Rectal smooth muscle tissue (tissue), 1 donor: ENCODE measurements at regions not wholly inside any gene's neighbourhood (a gene's known extent, or its start where the extent isn't known, plus 50 kb on each side); places are given as distances from the start of the nearest gene placed in this dataset.

Experiments used
- H3K27ac ChIP-seq: one replicate; pipeline ENCODE4 v1.7.0; 2013; ENCODE audit warnings: low read depth, low read length, inconsistent platforms
- H3K27me3 ChIP-seq: one replicate; pipeline ENCODE4 v1.7.0; 2013; ENCODE audit warnings: low read length; ENCODE audit not compliant: control insufficient read depth, insufficient read depth
- H3K36me3 ChIP-seq: one replicate; pipeline ENCODE4 v1.7.0; 2013; ENCODE audit warnings: low read length; ENCODE audit not compliant: control insufficient read depth, insufficient read depth
- H3K4me1 ChIP-seq: one replicate; pipeline ENCODE4 v1.7.0; 2013; ENCODE audit warnings: low read length; ENCODE audit not compliant: control insufficient read depth, insufficient read depth
- H3K4me3 ChIP-seq: one replicate; pipeline ENCODE4 v1.7.0; 2013; ENCODE audit warnings: low read length
- H3K9ac ChIP-seq: one replicate; pipeline ENCODE4 v1.7.0; 2013; ENCODE audit warnings: low read length

- H3K4me1 ChIP-seq, result no peaks in the 10 kb centered on the region
- H3K9ac ChIP-seq, result no peak overlapping the region
- no peaks in the 10 kb centered on the region for H3K27me3 ChIP-seq
- H3K36me3 ChIP-seq, result no peaks in the 10 kb centered on the region
- no peak overlapping the region for H3K27ac ChIP-seq
- no peak overlapping the region for H3K4me3 ChIP-seq
Observed at GRCh38 chr13:106281426-106281825, 254.0 kb downstream of the EFNB2 start.

- no peaks in the 10 kb centered on the region for H3K36me3 ChIP-seq
- no peak overlapping the region for H3K4me3 ChIP-seq
- no peak overlapping the region for H3K27ac ChIP-seq
- peaks cover 2% of the 10 kb centered on the region for H3K4me1 ChIP-seq
- H3K9ac ChIP-seq, result no peak overlapping the region
- no peaks in the 10 kb centered on the region for H3K27me3 ChIP-seq
Observed at GRCh38 chr13:106277484-106278154, 257.8 kb downstream of the EFNB2 start.

GRCh38 chr13:106276876-106277275 lies 258.6 kb downstream of the EFNB2 start:
- no peak overlapping the region for H3K4me3 ChIP-seq

GRCh38 chr13:106275446-106276032 lies 259.9 kb downstream of the EFNB2 start:
- H3K9ac ChIP-seq, result no peak overlapping the region
- no peak overlapping the region for H3K27ac ChIP-seq
- no peaks in the 10 kb centered on the region for H3K27me3 ChIP-seq
- H3K36me3 ChIP-seq, result no peaks in the 10 kb centered on the region
- H3K4me1 ChIP-seq, result peaks cover 2% of the 10 kb centered on the region
- H3K4me3 ChIP-seq, result no peak overlapping the region

More at GRCh38 chr13:106276876-106277275, 258.6 kb downstream of the EFNB2 start:
- Histone ChIP-seq H3K9ac (no peak overlapping the region), H3K36me3 (no peaks in the 10 kb centered on the region), H3K27ac (no peak overlapping the region), H3K27me3 (no peaks in the 10 kb centered on the region), H3K4me1 (peaks cover 2% of the 10 kb centered on the region)

GRCh38 chr13:106274551-106275203 lies 260.8 kb downstream of the EFNB2 start:
- Histone ChIP-seq H3K4me1 (peaks cover 2% of the 10 kb centered on the region), H3K27me3 (no peaks in the 10 kb centered on the region), H3K9ac (no peak overlapping the region), H3K4me3 (no peak overlapping the region), H3K27ac (no peak overlapping the region), H3K36me3 (no peaks in the 10 kb centered on the region)

GRCh38 chr13:106263801-106264200 lies 271.7 kb downstream of the EFNB2 start:
- Histone ChIP-seq H3K36me3 (no peaks in the 10 kb centered on the region), H3K9ac (no peak overlapping the region), H3K4me3 (no peak overlapping the region), H3K27me3 (no peaks in the 10 kb centered on the region), H3K4me1 (no peaks in the 10 kb centered on the region), H3K27ac (no peak overlapping the region)

GRCh38 chr13:106262886-106263285 lies 272.6 kb downstream of the EFNB2 start:
- no peak overlapping the region for H3K4me3 ChIP-seq
- H3K27me3 ChIP-seq, result no peaks in the 10 kb centered on the region
- no peaks in the 10 kb centered on the region for H3K36me3 ChIP-seq
- H3K4me1 ChIP-seq, result no peaks in the 10 kb centered on the region
- no peak overlapping the region for H3K9ac ChIP-seq
- no peak overlapping the region for H3K27ac ChIP-seq

GRCh38 chr13:106261450-106261849 lies 274.0 kb downstream of the EFNB2 start:
- H3K36me3 ChIP-seq, result no peaks in the 10 kb centered on the region
- H3K4me1 ChIP-seq, result no peaks in the 10 kb centered on the region
- no peak overlapping the region for H3K27ac ChIP-seq
- H3K4me3 ChIP-seq, result no peak overlapping the region
- H3K9ac ChIP-seq, result no peak overlapping the region
- no peaks in the 10 kb centered on the region for H3K27me3 ChIP-seq

- Histone ChIP-seq H3K4me1 (no peaks in the 10 kb centered on the region), H3K9ac (no peak overlapping the region)
Observed at GRCh38 chr13:106260352-106260751, 275.1 kb downstream of the EFNB2 start.

GRCh38 chr13:106259928-106260327 lies 275.5 kb downstream of the EFNB2 start:
- Histone ChIP-seq H3K4me1 (no peaks in the 10 kb centered on the region), H3K27ac (no peak overlapping the region), H3K27me3 (no peaks in the 10 kb centered on the region), H3K9ac (no peak overlapping the region), H3K4me3 (no peak overlapping the region), H3K36me3 (no peaks in the 10 kb centered on the region)

More at GRCh38 chr13:106260352-106260751, 275.1 kb downstream of the EFNB2 start:
- Histone ChIP-seq H3K27me3 (no peaks in the 10 kb centered on the region), H3K36me3 (no peaks in the 10 kb centered on the region), H3K4me3 (no peak overlapping the region), H3K27ac (no peak overlapping the region)

- no peak overlapping the region for H3K4me3 ChIP-seq
Observed at GRCh38 chr13:106246666-106247188, 288.7 kb downstream of the EFNB2 start.

GRCh38 chr13:106246242-106246641 lies 289.2 kb downstream of the EFNB2 start:
- H3K9ac ChIP-seq, result no peak overlapping the region
- no peaks in the 10 kb centered on the region for H3K27me3 ChIP-seq
- no peaks in the 10 kb centered on the region for H3K4me1 ChIP-seq
- no peaks in the 10 kb centered on the region for H3K36me3 ChIP-seq
- H3K27ac ChIP-seq, result no peak overlapping the region
- no peak overlapping the region for H3K4me3 ChIP-seq

More at GRCh38 chr13:106246666-106247188, 288.7 kb downstream of the EFNB2 start:
- no peaks in the 10 kb centered on the region for H3K27me3 ChIP-seq
- no peaks in the 10 kb centered on the region for H3K4me1 ChIP-seq
- H3K27ac ChIP-seq, result no peak overlapping the region
- H3K9ac ChIP-seq, result no peak overlapping the region
- H3K36me3 ChIP-seq, result no peaks in the 10 kb centered on the region
